NT2/D1 (cell line): ENCODE measurements at regions not wholly inside any gene's neighbourhood (a gene's known extent, or its start where the extent isn't known, plus 50 kb on each side); places are given as distances from the start of the nearest gene placed in this dataset.

Experiments used
- YY1 ChIP-seq: IDR thresholded peaks from 2 replicates; pipeline ENCODE4 v1.6.1; 2011; ENCODE audit not compliant: insufficient read length, insufficient read depth
- ZNF274 ChIP-seq: IDR thresholded peaks from 2 replicates; pipeline ENCODE4 v1.6.1; 2011; ENCODE audit warnings: mild to moderate bottlenecking, low read depth, low read length

GRCh38 chr7:12103948-12104347 lies 107.1 kb upstream of the TMEM106B start:
- TF ChIP-seq YY1 (no peak), ZNF274 (no peak)
